GM12864 (cell line): ENCODE measurements at regions not wholly inside any gene's neighbourhood (a gene's known extent, or its start where the extent isn't known, plus 50 kb on each side); places are given as distances from the start of the nearest gene placed in this dataset.

Experiments used
- DNase-seq: peaks from one replicate; pipeline ENCODE4 v3.0.0-alpha.2; 2011; ENCODE audit warnings: low read depth
- H3K4me3 ChIP-seq: 2 replicates; pipeline ENCODE4 v1.5.1; 2011; ENCODE audit warnings: mild to moderate bottlenecking, low read depth, low read length, control low read depth
- CTCF ChIP-seq: IDR thresholded peaks from 2 replicates; pipeline ENCODE4 v1.5.1; 2011; ENCODE audit warnings: low read depth, mild to moderate bottlenecking, moderate library complexity, low read length, control low read depth, inconsistent platforms; ENCODE audit errors: missing control alignments

- no peak overlapping the region for H3K4me3 ChIP-seq
- no peak for TF ChIP-seq CTCF
- no peak for DNase-seq
These were observed 93.8 kb upstream of the IGF1R start for GRCh38 chr15:98554272-98555172.

GRCh38 chr15:98555173-98555515 is 93.2 kb upstream of the IGF1R start:
- no peak for DNase-seq
- TF ChIP-seq CTCF: no peak
- H3K4me3 ChIP-seq: no peak overlapping the region

DNA sequence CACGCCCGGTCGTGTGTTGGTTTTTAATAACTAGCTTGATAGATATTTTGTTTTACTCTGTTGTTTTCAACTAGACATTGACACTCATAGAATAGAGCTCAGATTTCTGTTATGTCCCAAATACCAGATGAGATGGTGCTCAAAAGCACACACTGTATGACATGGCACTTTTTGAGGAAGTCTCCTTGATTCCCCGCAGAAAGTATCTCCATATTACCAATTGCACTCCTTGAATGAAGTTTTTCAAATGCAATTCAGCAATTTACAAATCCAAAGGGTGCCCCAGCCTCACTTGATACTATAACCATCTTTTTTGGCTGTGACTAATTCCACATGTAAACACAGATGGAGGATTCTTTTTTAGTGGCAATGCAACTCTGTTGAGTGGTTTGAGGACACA is 92.0 kb upstream of the IGF1R start:
- no peak overlapping the region for H3K4me3 ChIP-seq
- no peak for DNase-seq
- no peak for TF ChIP-seq CTCF

DNA sequence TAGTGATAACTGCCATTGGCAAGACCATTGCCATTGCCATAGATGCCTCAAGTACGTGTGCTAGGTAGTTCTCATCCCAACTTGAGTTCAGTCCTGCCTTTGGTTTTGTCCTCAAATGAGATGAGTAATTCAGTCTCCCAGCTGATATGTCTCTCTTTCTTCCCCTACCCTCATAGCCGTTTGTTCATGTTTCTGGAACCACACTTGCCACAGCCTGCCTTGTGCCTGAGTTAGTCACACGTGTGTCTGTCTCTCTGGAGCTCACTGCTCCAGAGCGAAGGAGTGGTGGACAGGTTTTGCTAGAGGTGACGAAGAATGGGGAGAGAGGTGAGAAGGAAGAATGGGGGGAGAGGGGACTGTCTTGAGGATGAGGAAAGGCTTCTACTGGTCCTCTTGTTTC is 88.0 kb upstream of the IGF1R start:
- no peak overlapping the region for H3K4me3 ChIP-seq
- TF ChIP-seq CTCF: no peak
- no peak for DNase-seq

- DNase-seq: no peak
- TF ChIP-seq CTCF: no peak
- H3K4me3 ChIP-seq: no peak overlapping the region
These were observed 87.0 kb upstream of the IGF1R start for GRCh38 chr15:98561169-98561941.

DNA sequence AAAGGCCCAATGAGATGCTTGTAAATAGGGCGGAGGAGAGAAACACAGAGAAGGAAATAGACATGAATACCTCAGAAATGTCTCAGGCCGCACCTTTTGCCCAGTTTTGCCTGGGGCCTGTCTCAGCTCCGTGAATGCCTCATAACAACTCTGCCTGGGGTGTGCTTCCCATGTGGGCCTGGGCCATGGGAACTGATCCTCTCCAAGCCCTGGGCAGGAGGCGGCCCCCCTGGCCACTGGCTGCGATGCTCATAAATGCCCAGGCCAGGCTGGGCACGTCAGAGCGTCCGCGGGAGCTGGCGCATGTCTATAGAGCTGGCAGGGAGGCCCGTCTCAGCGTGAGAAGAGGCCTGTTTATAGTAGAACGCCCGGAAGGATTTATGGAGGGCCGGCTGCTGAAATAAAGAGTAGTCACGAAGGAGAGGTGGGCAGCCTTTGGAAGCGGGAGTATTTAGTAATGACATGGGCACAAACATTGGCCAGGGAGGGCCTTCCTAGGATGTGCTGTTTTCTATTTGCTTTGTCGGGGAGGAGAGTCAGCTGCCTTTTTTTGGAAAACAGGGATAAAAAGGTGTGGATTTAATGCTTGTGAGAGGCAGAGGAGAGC is 85.9 kb upstream of the IGF1R start:
- no peak for DNase-seq
- no peak for TF ChIP-seq CTCF
- no peak overlapping the region for H3K4me3 ChIP-seq
